Transverse colon (tissue), 4 donors: ENCODE measurements at regions not wholly inside any gene's neighbourhood (a gene's known extent, or its start where the extent isn't known, plus 50 kb on each side); places are given as distances from the start of the nearest gene placed in this dataset.

Source experiments
- POLR2A ChIP-seq: fragments of 450-650 bp; IDR thresholded peaks from one replicate; pipeline ENCODE4 v1.6.1; 2016; ENCODE audit warnings: antibody characterized with exemption, mild to moderate bottlenecking, moderate library complexity
- POLR2AphosphoS5 ChIP-seq, 3 donors: sonication (generic); formaldehyde crosslinking; IDR thresholded peaks; one replicate each; pipeline ENCODE4 v1.6.1; 2016; ENCODE audit warnings: antibody characterized with exemption in 3 of 3
- TF ChIP-seq, protein P1 (sequence below), 5 experiments: fragments of 200-600 bp in 3 of 5; fragments of 450-650 bp in 2 of 5; sonication (generic) in 3 of 5; IDR thresholded peaks; 1 replicate in 2 of 5; 2 replicates in 3 of 5; pipeline ENCODE4 v1.5.1; 2016 to 2017; ENCODE audit warnings: antibody characterized with exemption in 5 of 5, inconsistent platforms in 3 of 5, mild to moderate bottlenecking in 2 of 5, moderate library complexity in 1 of 5

GRCh38 chr7:49037346-49038210 lies 113.2 kb downstream of the CDC14C start:
- TF ChIP-seq POLR2AphosphoS5 (IDR thresholded peaks at IDR 0.05) (no peak), POLR2A (no peak)
- TF ChIP-seq, protein P1, sequence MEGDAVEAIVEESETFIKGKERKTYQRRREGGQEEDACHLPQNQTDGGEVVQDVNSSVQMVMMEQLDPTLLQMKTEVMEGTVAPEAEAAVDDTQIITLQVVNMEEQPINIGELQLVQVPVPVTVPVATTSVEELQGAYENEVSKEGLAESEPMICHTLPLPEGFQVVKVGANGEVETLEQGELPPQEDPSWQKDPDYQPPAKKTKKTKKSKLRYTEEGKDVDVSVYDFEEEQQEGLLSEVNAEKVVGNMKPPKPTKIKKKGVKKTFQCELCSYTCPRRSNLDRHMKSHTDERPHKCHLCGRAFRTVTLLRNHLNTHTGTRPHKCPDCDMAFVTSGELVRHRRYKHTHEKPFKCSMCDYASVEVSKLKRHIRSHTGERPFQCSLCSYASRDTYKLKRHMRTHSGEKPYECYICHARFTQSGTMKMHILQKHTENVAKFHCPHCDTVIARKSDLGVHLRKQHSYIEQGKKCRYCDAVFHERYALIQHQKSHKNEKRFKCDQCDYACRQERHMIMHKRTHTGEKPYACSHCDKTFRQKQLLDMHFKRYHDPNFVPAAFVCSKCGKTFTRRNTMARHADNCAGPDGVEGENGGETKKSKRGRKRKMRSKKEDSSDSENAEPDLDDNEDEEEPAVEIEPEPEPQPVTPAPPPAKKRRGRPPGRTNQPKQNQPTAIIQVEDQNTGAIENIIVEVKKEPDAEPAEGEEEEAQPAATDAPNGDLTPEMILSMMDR (IDR thresholded peaks at IDR 0.05) = no peak
